LNCAP (cell line): ENCODE measurements at regions not wholly inside any gene's neighbourhood (a gene's known extent, or its start where the extent isn't known, plus 50 kb on each side); places are given as distances from the start of the nearest gene placed in this dataset.

Experiments
- TF ChIP-seq, protein P1 (sequence below): fragments of 450-650 bp; IDR thresholded peaks from 2 replicates; pipeline ENCODE4 v1.5.1; 2017; ENCODE audit warnings: mild to moderate bottlenecking

GRCh38 chr10:69684020-69684980 lies 54.3 kb downstream of the FAM241B start:
- TF ChIP-seq, protein P1, sequence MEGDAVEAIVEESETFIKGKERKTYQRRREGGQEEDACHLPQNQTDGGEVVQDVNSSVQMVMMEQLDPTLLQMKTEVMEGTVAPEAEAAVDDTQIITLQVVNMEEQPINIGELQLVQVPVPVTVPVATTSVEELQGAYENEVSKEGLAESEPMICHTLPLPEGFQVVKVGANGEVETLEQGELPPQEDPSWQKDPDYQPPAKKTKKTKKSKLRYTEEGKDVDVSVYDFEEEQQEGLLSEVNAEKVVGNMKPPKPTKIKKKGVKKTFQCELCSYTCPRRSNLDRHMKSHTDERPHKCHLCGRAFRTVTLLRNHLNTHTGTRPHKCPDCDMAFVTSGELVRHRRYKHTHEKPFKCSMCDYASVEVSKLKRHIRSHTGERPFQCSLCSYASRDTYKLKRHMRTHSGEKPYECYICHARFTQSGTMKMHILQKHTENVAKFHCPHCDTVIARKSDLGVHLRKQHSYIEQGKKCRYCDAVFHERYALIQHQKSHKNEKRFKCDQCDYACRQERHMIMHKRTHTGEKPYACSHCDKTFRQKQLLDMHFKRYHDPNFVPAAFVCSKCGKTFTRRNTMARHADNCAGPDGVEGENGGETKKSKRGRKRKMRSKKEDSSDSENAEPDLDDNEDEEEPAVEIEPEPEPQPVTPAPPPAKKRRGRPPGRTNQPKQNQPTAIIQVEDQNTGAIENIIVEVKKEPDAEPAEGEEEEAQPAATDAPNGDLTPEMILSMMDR: no peak

GRCh38 chr10:69684981-69685353 lies 54.9 kb downstream of the FAM241B start:
- TF ChIP-seq, protein P1: no peak

DNA sequence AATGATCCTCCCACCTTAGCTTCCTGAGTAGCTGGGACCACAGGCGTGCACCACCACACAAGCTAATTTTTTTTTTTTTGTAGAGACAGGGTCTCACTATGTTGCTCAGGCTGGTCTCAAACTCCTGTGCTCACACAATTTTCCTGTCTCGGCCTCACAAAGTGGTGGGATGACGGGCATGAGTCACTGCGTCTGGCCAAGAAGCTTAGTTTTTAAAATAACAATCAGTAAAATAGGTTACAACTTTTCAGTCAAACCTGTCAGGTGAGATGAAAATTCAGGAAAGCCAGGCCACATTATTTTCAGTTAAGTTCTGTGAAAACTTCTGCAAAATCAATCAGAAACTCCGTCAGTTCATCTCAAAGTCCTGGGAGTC lies 55.4 kb downstream of the FAM241B start:
- TF ChIP-seq, protein P1: no peak

GRCh38 chr10:69685802-69686585 lies 55.9 kb downstream of the FAM241B start:
- TF ChIP-seq, protein P1: no peak

GRCh38 chr10:69686866-69687265 lies 56.8 kb downstream of the FAM241B start:
- TF ChIP-seq, protein P1: no peak

GRCh38 chr10:69687426-69687825 lies 57.4 kb downstream of the FAM241B start:
- TF ChIP-seq, protein P1: no peak

DNA sequence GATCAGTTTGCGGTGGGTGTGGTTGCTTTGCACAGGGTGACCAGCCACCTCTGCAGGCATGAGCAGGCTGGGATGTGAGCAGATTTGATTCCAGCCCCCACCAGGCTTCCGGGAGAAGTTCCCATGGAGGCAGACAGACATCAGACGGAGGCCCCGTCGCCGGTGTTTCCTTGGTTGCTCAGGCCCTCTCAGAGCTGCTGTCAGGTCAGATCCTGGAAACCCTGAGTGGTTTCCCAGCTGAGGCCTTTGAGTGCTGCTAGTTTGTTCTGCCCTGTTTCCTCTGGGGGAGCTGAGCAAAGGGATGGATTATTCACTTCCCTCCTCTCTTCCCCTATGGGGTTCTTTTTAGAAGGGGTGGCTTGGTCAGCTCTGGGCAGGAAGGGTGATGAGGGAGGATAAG lies 62.2 kb downstream of the FAM241B start:
- TF ChIP-seq, protein P1: no peak
